ENCODE measurements at regions not wholly inside any gene's neighbourhood (a gene's known extent, or its start where the extent isn't known, plus 50 kb on each side); places are given as distances from the start of the nearest gene placed in this dataset.

- TF ChIP-seq POLR2A (IDR thresholded peaks at IDR 0.05) (no peak), CTCF (IDR thresholded peaks at IDR 0.05) (no peak)
These were observed 145.5 kb upstream of the TOP1 start for GRCh38 chr20:40883097-40883496.

Measured in testis (tissue), 2 donors.